HTR-8/SVneo (cell line): ENCODE measurements at regions not wholly inside any gene's neighbourhood (a gene's known extent, or its start where the extent isn't known, plus 50 kb on each side); places are given as distances from the start of the nearest gene placed in this dataset.

Experiments
- DNase-seq: peaks from one replicate; pipeline ENCODE4 v3.0.0; 2011; ENCODE audit warnings: low spot score, mixed read lengths; ENCODE audit not compliant: insufficient read length
- FAIRE-seq: peaks from 2 replicates; lab custom pipeline; 2011; peaks lifted over from hg19 to GRCh38; lab: Jason Lieb, UNC

GRCh38 chr16:62583414-62583813 is 547.2 kb upstream of the CDH8 start:
- FAIRE-seq (no peak), DNase-seq (no peak)

GRCh38 chr16:62573466-62573865 is 537.2 kb upstream of the CDH8 start:
- DNase-seq (no peak), FAIRE-seq (no peak)

GRCh38 chr16:62568926-62569325 is 532.7 kb upstream of the CDH8 start:
- DNase-seq (no peak), FAIRE-seq (no peak)

GRCh38 chr16:62565706-62566105 is 529.5 kb upstream of the CDH8 start:
- FAIRE-seq (no peak), DNase-seq (no peak)

- FAIRE-seq = no peak
- DNase-seq = no peak
These were observed 528.1 kb upstream of the CDH8 start for GRCh38 chr16:62564291-62564690.

GRCh38 chr16:62562121-62562520 is 525.9 kb upstream of the CDH8 start:
- DNase-seq (no peak), FAIRE-seq (no peak)

- DNase-seq (no peak), FAIRE-seq (no peak)
These were observed 513.6 kb upstream of the CDH8 start for GRCh38 chr16:62549875-62550274.

- DNase-seq = no peak
- FAIRE-seq = no peak
These were observed 511.9 kb upstream of the CDH8 start for GRCh38 chr16:62548095-62548494.

GRCh38 chr16:62546701-62547100 is 510.5 kb upstream of the CDH8 start:
- FAIRE-seq (no peak), DNase-seq (no peak)

GRCh38 chr16:62545039-62545438 is 508.8 kb upstream of the CDH8 start:
- no peak for FAIRE-seq

GRCh38 chr16:62543516-62543915 is 507.3 kb upstream of the CDH8 start:
- FAIRE-seq (no peak), DNase-seq (no peak)

More at GRCh38 chr16:62545039-62545438, 508.8 kb upstream of the CDH8 start:
- DNase-seq = no peak

GRCh38 chr16:62539657-62540056 is 503.4 kb upstream of the CDH8 start:
- no peak for FAIRE-seq
- DNase-seq = no peak

GRCh38 chr16:62530426-62530825 is 494.2 kb upstream of the CDH8 start:
- FAIRE-seq = no peak
- no peak for DNase-seq

- no peak for DNase-seq
- FAIRE-seq = no peak
These were observed 479.8 kb upstream of the CDH8 start for GRCh38 chr16:62516001-62516400.

GRCh38 chr16:62503073-62503472 is 466.8 kb upstream of the CDH8 start:
- FAIRE-seq (no peak), DNase-seq (no peak)

- DNase-seq (no peak), FAIRE-seq (no peak)
These were observed 442.7 kb upstream of the CDH8 start for GRCh38 chr16:62478903-62479458.

- no peak for FAIRE-seq
- no peak for DNase-seq
These were observed 441.6 kb upstream of the CDH8 start for GRCh38 chr16:62477796-62478195.

GRCh38 chr16:62475573-62475972 is 439.3 kb upstream of the CDH8 start:
- DNase-seq (no peak), FAIRE-seq (no peak)

GRCh38 chr16:62462971-62463370 is 426.7 kb upstream of the CDH8 start:
- DNase-seq = no peak
- FAIRE-seq = no peak

- DNase-seq (no peak), FAIRE-seq (no peak)
These were observed 414.1 kb upstream of the CDH8 start for GRCh38 chr16:62450291-62450690.

GRCh38 chr16:62445909-62446308 is 409.7 kb upstream of the CDH8 start:
- no peak for FAIRE-seq
- DNase-seq = no peak

GRCh38 chr16:62424206-62424605 is 388.0 kb upstream of the CDH8 start:
- no peak for FAIRE-seq
- no peak for DNase-seq

GRCh38 chr16:62408760-62409159 is 372.5 kb upstream of the CDH8 start:
- FAIRE-seq (no peak), DNase-seq (no peak)
